NCI-H2196 treated with DMSO at 0.1 percent for 48 hours (cell line): ENCODE measurements at regions not wholly inside any gene's neighbourhood (a gene's known extent, or its start where the extent isn't known, plus 50 kb on each side); places are given as distances from the start of the nearest gene placed in this dataset.
"Not testable (repeated sequence)": the region's sequence is repeated elsewhere in the genome, so short reads cannot be mapped to it uniquely, and the experiment has no call there.

Experiments
- DNase-seq: peaks from one replicate; lab custom pipeline; 2025; ENCODE audit not compliant: unreplicated experiment; lab: John Stamatoyannopoulos, UW

DNA sequence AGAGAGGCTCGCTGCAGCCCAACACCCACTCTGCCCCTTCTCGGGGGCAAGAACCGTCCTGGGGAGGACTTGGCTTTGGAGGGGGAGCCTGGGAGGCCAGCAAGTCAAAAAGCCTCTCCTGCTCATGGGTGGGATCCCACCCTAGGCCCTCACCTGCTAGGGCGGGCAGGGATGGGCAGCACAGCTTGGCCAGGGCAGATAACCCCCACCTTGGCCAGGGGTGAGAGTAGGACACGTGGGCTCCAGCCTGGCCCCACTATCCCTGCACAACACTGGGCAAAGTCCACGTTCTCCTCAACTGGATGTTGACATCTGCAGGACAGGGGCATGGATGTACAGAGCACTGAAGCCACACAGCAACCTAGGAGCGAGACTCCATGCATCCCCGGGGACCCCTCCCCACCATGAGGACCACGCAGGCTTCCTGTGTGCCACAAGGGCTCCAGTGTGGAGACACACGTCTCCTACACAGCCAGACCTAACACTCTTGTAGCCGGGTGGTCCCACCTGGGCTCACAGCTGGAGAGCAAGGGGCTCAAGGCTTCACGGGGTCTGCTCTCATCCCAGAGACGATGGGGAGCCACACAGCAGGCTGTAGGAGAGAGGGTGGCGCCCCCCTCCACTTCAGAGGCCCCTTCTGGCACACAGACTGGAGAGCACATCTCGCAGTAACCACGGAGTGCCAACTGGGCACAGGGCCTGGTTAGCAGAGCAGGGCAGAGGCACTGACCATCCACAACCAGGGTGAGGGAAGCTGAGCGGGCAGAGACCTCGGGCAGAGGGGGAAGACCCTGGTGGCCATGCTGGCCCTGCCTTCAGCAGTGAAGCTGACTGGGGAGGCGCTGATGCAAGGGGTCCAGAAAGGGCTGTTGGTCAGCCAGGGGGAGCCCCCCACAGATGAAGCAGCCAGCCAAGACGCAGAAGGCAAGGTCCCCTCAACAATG lies 171.1 kb downstream of the CRYBB2 start:
- no peak for DNase-seq

DNA sequence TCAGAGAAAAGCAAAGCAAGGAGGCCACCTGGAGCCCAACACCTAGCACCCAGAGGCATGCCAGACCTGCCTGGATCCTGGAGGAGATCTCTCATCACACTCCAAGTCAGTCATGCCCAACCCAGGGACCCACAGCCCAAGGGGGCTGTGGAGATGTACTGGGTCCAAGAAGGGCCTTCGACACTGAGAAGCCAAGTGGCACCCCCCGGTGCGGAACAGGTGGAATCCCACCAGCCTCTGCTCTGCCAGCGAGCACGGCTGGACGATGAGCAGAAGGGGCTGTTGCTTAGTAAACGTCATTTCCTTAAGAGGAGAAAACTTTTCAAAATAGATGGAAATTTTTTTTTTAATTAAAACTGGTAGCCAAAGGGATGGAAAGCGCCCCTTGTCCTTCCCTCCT lies 171.9 kb upstream of the GRK3 start:
- DNase-seq, result no peak

DNA sequence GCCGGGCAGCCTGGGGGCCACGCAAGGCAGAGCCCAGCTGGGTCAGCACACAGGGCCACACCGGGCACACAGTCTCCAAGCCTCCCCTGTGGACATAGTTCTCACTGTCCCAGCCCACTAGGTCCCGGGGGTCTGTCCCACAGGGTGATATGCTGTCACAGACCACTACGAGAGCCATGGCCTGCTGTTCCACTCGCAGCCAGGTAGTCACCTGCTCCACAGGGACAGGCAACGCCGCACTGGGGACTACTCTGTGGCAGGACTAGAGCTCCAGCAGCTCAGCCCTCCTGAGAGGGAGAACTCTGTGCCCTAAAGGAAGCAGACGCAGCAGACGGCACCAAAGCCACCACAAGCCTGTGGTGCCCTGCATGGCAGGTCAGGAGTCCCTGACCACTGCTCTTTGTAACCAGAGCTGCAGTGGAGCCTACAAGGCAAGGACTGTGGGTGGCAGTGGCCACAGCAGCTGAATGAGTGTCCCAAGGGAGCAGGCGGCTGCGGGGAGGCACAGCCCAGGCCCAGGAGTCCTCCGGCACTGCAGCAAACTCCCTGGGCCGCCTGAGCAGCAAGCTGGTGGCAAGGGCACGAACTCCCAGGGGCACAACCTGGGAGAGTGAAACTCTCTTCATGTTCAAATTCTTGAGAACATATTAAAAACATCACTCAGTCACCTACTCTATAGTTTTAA lies 171.2 kb upstream of the GRK3 start:
- no peak for DNase-seq

DNA sequence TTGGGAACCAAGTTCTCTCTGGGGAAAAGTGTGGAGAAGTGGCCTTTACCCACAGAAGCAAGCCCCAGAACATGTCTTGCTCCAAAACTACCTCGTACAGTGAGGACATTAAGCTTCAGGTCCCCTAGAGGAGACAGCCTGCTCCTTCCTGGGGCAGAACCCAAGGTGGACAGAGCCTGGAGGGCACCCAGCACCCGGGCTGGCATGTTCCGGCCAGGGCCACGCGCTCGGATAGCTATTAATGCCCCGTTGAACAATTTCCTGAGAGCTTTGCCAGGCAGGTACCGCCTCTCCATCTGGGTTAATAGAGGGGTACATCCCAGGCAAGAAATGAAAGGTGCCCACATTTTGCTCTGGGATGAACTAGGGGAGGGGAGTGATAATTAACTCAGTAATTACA lies 169.0 kb upstream of the GRK3 start:
- no peak for DNase-seq

- DNase-seq, result no peak
Measured at GRCh38 chr22:25395915-25396314, 168.6 kb upstream of the GRK3 start.

DNA sequence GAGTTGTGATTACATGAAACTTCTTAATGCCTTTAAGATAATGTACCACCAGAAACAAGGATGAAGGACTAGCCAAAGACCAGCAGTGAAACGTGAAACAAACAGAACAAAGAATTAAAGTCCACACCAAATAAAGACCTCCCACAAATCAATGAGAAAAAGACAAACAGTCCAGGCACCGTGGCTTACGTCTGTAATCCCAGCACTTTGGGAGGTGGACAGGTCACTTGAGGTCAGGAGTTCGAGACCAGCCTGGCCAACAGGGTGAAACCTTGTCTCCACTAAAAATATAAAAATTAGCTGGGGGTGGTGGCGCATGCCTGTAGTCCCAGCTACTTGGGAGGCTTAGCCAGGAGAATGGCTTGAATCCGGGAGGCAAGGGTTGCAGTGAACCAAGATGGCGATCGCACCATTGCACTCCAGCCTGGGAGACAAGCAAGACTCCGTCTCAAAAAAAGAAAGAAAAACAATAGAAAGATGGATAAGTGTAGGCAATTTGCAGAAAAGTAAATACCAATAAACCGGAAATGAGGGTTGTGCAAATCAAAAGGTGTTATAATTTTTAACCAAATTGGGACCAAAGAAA lies 167.8 kb upstream of the GRK3 start:
- DNase-seq, result no peak

GRCh38 chr22:25397616-25398015 lies 166.9 kb upstream of the GRK3 start:
- DNase-seq, result no peak

- not testable (repeated sequence) for DNase-seq
Measured at GRCh38 chr22:25398591-25399062, 165.8 kb upstream of the GRK3 start.

- no peak for DNase-seq
Measured at GRCh38 chr22:25399649-25400151, 164.8 kb upstream of the GRK3 start.

GRCh38 chr22:25402160-25402500 lies 162.3 kb upstream of the GRK3 start:
- DNase-seq, result no peak

DNA sequence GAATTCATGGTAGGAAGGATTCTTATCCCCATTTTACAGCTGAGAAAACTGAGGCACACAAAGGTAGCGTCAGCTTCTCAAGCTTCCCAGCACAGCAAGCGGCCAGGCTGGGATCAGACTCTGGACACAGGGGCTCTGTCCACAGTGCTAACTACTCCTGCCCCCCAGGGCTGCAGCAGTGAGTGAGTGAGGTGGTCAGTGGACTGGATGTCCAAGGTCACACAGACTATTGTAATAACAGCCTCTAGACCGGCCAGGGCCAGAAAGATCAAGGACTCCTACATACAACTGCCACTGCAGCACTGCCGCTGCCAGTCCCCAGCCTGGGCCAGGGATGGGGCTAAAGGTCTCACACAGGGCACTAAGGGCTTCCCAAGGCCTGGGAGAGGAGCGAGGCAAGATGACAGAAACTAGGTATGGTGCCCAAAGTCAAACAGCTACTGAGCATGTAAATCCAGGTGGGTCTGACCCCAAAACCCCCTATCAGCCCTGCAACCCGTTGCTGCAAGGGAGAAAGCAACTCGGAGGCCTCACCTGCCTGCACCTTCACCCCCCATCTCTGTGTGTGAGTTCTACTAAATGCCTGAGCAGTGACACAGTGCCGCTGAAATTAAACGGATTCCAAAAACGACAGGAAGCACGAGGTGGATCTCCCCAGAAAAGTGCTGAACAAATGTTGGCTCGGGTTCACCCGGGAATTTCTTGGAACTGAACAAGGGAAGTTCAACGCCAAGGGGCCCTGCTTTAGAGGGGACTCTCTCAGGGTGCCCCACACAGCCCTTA lies 161.8 kb upstream of the GRK3 start:
- no peak for DNase-seq

GRCh38 chr22:25403284-25403810 lies 161.1 kb upstream of the GRK3 start:
- no peak for DNase-seq

DNA sequence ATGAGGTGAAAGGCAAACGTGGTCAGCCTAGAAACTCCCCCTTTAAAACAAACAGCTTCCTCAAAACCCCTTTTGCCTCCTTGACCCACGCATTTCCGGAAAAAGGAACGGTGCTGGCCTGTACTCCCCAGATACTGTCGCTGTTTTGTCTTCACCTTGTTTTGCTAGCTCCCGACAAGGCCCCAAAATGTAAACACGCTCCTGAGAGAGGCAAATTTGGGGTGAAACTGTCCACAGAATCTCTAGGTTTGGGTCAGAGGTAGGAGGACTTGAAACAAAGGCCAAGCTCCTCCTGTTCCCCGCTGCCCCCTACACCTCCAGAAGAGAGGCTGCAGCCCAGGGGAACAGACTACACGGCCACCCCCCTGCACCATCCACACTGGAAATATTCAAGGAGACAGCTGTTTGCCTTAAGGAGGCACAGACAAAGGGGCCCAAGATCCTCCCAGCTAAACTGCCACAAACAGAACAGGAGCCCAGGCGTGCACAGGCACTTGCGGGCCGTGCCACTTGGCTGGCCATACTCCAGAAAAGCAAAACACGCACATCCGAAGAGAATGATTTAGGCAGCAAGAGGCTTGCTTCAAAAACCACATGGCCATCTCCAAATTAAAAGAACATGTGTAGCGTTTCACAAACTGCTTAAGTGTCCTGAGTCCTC lies 160.5 kb upstream of the GRK3 start:
- no peak for DNase-seq

DNA sequence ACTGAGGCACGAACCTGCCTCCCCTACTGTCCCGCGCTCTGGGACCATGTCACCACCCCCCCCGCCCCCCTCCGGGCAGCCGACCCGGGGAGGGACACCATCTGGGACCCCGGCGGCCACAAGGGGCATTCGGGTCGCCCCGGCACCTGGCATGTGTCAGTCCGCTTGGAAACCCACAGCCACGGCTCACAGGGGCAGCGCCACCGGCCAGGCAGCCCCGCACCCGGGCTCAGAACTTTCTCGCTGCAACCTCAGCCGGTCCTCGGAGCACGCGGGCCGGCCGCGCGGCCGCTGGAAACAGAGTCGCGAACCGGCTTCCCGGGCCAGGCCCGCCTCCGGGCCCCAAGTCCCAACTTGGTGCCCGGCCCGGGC lies 159.9 kb upstream of the GRK3 start:
- no peak for DNase-seq

DNA sequence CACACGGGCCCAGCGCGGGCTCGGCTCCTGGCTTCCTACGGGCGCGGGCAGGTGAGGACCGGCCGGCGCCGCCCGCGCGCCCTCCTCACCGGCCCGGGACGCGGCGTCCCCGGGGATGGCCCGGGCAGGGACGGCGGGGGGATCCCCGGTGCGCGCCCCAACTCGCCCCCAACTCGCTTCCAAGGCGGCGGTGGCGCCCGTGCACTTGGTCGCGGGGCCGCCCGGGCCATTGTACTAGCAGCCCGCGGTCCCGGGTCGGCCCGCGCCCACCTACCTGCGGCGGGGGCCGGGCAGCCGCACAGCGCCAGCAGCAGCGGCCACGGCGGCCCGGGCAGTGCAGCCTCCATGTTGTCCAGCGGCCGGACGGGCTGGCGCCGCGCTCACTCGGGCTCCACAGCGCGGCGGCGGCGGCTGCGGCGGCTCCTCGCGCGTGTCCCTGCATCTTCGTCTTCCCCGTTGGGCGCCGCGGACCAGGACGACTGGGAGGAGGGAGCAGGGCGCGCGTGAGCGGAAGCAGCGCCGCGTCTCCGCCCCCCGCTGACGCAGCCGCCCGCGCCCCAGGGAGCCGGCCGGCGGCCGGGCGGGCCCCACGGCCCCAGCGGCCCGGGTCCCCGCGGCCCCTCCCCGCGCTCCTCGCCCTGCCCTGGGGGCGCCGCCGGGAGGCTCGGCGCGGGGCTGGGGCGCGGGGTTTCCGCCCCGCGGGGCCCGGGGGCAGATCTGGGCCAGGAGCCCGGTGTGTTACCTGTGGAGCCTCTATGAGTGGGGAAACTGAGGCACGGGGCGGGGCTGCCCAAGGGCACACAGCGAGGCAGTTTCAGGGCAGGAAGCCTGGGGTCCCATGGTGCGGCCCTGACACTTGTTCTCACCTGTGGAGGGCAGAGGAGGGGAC lies 159.3 kb upstream of the GRK3 start:
- DNase-seq, result no peak

- no peak for DNase-seq
Measured at GRCh38 chr22:25405841-25406509, 158.5 kb upstream of the GRK3 start.

DNA sequence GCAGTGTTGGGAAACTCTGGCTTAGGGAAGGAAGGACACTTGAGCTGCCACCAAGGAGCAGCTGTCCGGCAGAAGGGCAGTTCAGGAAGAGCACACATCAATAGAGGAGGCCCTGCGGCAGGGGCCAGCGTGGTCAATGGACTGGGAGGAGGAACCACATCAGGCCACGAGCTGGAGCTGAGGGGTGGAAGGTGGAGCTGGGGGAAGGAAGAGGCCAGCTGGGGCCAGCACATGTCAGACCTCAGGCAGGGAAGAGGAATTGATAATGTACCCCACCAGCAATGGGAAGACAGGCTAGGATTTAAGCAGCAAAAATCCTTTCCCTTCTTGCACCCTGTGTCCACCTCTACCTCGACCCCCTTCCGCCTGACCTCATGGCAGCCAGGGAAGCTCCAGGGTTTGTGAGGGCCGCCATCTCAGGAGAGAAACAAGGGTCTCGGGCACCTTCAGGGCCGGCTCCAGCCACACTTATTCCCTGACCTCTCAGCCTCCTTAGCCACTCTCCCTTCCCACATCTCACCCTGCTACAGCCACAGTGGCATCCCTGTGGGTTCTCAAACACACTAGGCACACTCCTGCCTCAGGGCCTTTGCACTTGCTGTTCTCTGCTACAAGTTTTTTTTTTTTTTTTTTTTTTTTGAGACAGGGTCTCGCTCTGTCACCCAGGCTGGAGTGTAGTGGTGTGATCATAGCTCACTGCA lies 157.8 kb upstream of the GRK3 start:
- DNase-seq, result no peak

GRCh38 chr22:25407226-25407858 lies 157.1 kb upstream of the GRK3 start:
- DNase-seq, result no peak
